ENCODE measurements at regions not wholly inside any gene's neighbourhood (a gene's known extent, or its start where the extent isn't known, plus 50 kb on each side); places are given as distances from the start of the nearest gene placed in this dataset.

GRCh38 chr4:45410701-45411210 is 684.4 kb upstream of the GNPDA2 start:
- Histone ChIP-seq H4K20me1 (ENCODE audit: insufficient read depth) (no peaks in the 10 kb centered on the region), H3K36me3 (ENCODE audit: low read depth) (no peaks in the 10 kb centered on the region), H3K4me2 (ENCODE audit: unreplicated experiment) (no peak overlapping the region), H3K27ac (no peak overlapping the region), H3K4me1 (ENCODE audit: insufficient read depth) (no peaks in the 10 kb centered on the region), H3K9ac (no peak overlapping the region), H3K27me3 (replicated peaks; ENCODE audit: insufficient read depth) (no peaks in the 10 kb centered on the region), H3K4me3 (no peak overlapping the region), H2AFZ (no peak overlapping the region), H3F3A (ENCODE audit: insufficient read depth) (no peaks in the 10 kb centered on the region), H3K9me3 (ENCODE audit: low read depth) (no peaks in the 10 kb centered on the region), H3K79me2 (ENCODE audit: insufficient read depth) (no peaks in the 10 kb centered on the region), H3K9me2 (ENCODE audit: insufficient read depth) (no peaks in the 10 kb centered on the region)
- TF ChIP-seq EZH2phosphoT487 (IDR thresholded peaks at IDR 0.05; ENCODE audit: insufficient read depth, low read depth), result no peak
- TF ChIP-seq EZH2 (IDR thresholded peaks at IDR 0.05; ENCODE audit: insufficient read depth, poor library complexity, severe bottlenecking), result no peak
- DNase-seq, result no peak
- WGBS, 2 experiments (ENCODE audit: low coverage in 1 of 2, low lambda C conversion rate in 2 of 2, missing lambda C conversion rate in 2 of 2), result 26 to 32% methylated on average over 5 of the region's 5 CpGs
- in situ Hi-C loops (cut with MboI), result no loop called here

- no peak overlapping the region for H2AFZ ChIP-seq
- H4K20me1 ChIP-seq (ENCODE audit: insufficient read depth), result no peaks in the 10 kb centered on the region
- WGBS, 2 experiments (ENCODE audit: low coverage in 1 of 2, low lambda C conversion rate in 2 of 2, missing lambda C conversion rate in 2 of 2), result 56 to 65% methylated on average over 1 of the region's 1 CpG
- no peak overlapping the region for H3K4me2 ChIP-seq (ENCODE audit: unreplicated experiment)
- TF ChIP-seq EZH2 (IDR thresholded peaks at IDR 0.05; ENCODE audit: insufficient read depth, poor library complexity, severe bottlenecking) (no peak), EZH2phosphoT487 (IDR thresholded peaks at IDR 0.05; ENCODE audit: insufficient read depth, low read depth) (no peak)
- H3K4me1 ChIP-seq (ENCODE audit: insufficient read depth), result no peaks in the 10 kb centered on the region
- in situ Hi-C loops (cut with MboI), result no loop called here
- no peaks in the 10 kb centered on the region for H3K9me2 ChIP-seq (ENCODE audit: insufficient read depth)
- no peak overlapping the region for H3K27ac ChIP-seq
- no peak for DNase-seq
- H3K79me2 ChIP-seq (ENCODE audit: insufficient read depth), result no peaks in the 10 kb centered on the region
- H3K9me3 ChIP-seq (ENCODE audit: low read depth), result no peaks in the 10 kb centered on the region
- H3K9ac ChIP-seq, result no peak overlapping the region
- no peaks in the 10 kb centered on the region for H3K36me3 ChIP-seq (ENCODE audit: low read depth)
- no peaks in the 10 kb centered on the region for H3F3A ChIP-seq (ENCODE audit: insufficient read depth)
- H3K4me3 ChIP-seq, result no peak overlapping the region
- H3K27me3 ChIP-seq (replicated peaks; ENCODE audit: insufficient read depth), result no peaks in the 10 kb centered on the region
Observed at GRCh38 chr4:45409536-45409935, 683.2 kb upstream of the GNPDA2 start.

- no peak for DNase-seq
- H3K9me3 ChIP-seq (ENCODE audit: low read depth), result no peaks in the 10 kb centered on the region
- no peak overlapping the region for H3K4me2 ChIP-seq (ENCODE audit: unreplicated experiment)
- no peak overlapping the region for H3K4me3 ChIP-seq
- no peaks in the 10 kb centered on the region for H3K36me3 ChIP-seq (ENCODE audit: low read depth)
- no peaks in the 10 kb centered on the region for H3K27me3 ChIP-seq (replicated peaks; ENCODE audit: insufficient read depth)
- H4K20me1 ChIP-seq (ENCODE audit: insufficient read depth), result no peaks in the 10 kb centered on the region
- H3K27ac ChIP-seq, result no peak overlapping the region
- WGBS, 2 experiments (ENCODE audit: low coverage in 1 of 2, low lambda C conversion rate in 2 of 2, missing lambda C conversion rate in 2 of 2), result 20 to 25% methylated on average over 2 of the region's 2 CpGs
- in situ Hi-C loops (cut with MboI), result no loop called here
- no peak overlapping the region for H2AFZ ChIP-seq
- no peak overlapping the region for H3K9ac ChIP-seq
- H3F3A ChIP-seq (ENCODE audit: insufficient read depth), result no peaks in the 10 kb centered on the region
- no peaks in the 10 kb centered on the region for H3K9me2 ChIP-seq (ENCODE audit: insufficient read depth)
- H3K4me1 ChIP-seq (ENCODE audit: insufficient read depth), result no peaks in the 10 kb centered on the region
- TF ChIP-seq EZH2 (IDR thresholded peaks at IDR 0.05; ENCODE audit: insufficient read depth, poor library complexity, severe bottlenecking), result no peak
- no peak for TF ChIP-seq EZH2phosphoT487 (IDR thresholded peaks at IDR 0.05; ENCODE audit: insufficient read depth, low read depth)
- H3K79me2 ChIP-seq (ENCODE audit: insufficient read depth), result no peaks in the 10 kb centered on the region
Observed at GRCh38 chr4:45408996-45409395, 682.6 kb upstream of the GNPDA2 start.

- TF ChIP-seq EZH2 (IDR thresholded peaks at IDR 0.05; ENCODE audit: insufficient read depth, poor library complexity, severe bottlenecking), result no peak
- no peak for TF ChIP-seq EZH2phosphoT487 (IDR thresholded peaks at IDR 0.05; ENCODE audit: insufficient read depth, low read depth)
Observed at GRCh38 chr4:45399116-45399515, 672.8 kb upstream of the GNPDA2 start.

GRCh38 chr4:45385306-45385705 is 659.0 kb upstream of the GNPDA2 start:
- Histone ChIP-seq H4K20me1 (ENCODE audit: insufficient read depth) (no peaks in the 10 kb centered on the region), H3K9me2 (ENCODE audit: insufficient read depth) (no peaks in the 10 kb centered on the region), H3K4me2 (ENCODE audit: unreplicated experiment) (no peak overlapping the region), H3K79me2 (ENCODE audit: insufficient read depth) (no peaks in the 10 kb centered on the region), H3K27ac (no peak overlapping the region), H3K4me3 (no peak overlapping the region), H3K9me3 (ENCODE audit: low read depth) (no peaks in the 10 kb centered on the region), H3K36me3 (ENCODE audit: low read depth) (no peaks in the 10 kb centered on the region), H2AFZ (no peak overlapping the region), H3K4me1 (ENCODE audit: insufficient read depth) (no peaks in the 10 kb centered on the region), H3F3A (ENCODE audit: insufficient read depth) (no peaks in the 10 kb centered on the region), H3K9ac (no peak overlapping the region), H3K27me3 (replicated peaks; ENCODE audit: insufficient read depth) (no peaks in the 10 kb centered on the region)
- DNase-seq, result no peak
- in situ Hi-C loops (cut with MboI), result no loop called here
- TF ChIP-seq EZH2 (IDR thresholded peaks at IDR 0.05; ENCODE audit: insufficient read depth, poor library complexity, severe bottlenecking) (no peak), EZH2phosphoT487 (IDR thresholded peaks at IDR 0.05; ENCODE audit: insufficient read depth, low read depth) (no peak)

More at GRCh38 chr4:45399116-45399515, 672.8 kb upstream of the GNPDA2 start:
- no peak overlapping the region for H2AFZ ChIP-seq
- WGBS, 2 experiments (ENCODE audit: low coverage in 1 of 2, low lambda C conversion rate in 2 of 2, missing lambda C conversion rate in 2 of 2), result 3% methylated on average over 3 of the region's 3 CpGs
- no peak for DNase-seq
- in situ Hi-C loops (cut with MboI), result no loop called here
- no peak overlapping the region for H3K27ac ChIP-seq
- H3K27me3 ChIP-seq (replicated peaks; ENCODE audit: insufficient read depth), result no peaks in the 10 kb centered on the region
- no peaks in the 10 kb centered on the region for H3K9me3 ChIP-seq (ENCODE audit: low read depth)
- H3K36me3 ChIP-seq (ENCODE audit: low read depth), result no peaks in the 10 kb centered on the region
- H3K4me1 ChIP-seq (ENCODE audit: insufficient read depth), result no peaks in the 10 kb centered on the region
- H4K20me1 ChIP-seq (ENCODE audit: insufficient read depth), result no peaks in the 10 kb centered on the region
- H3K4me2 ChIP-seq (ENCODE audit: unreplicated experiment), result no peak overlapping the region
- H3K79me2 ChIP-seq (ENCODE audit: insufficient read depth), result no peaks in the 10 kb centered on the region
- no peak overlapping the region for H3K4me3 ChIP-seq
- no peak overlapping the region for H3K9ac ChIP-seq
- no peaks in the 10 kb centered on the region for H3F3A ChIP-seq (ENCODE audit: insufficient read depth)
- H3K9me2 ChIP-seq (ENCODE audit: insufficient read depth), result no peaks in the 10 kb centered on the region
